Cerebellar cortex (tissue), 1 donor: ENCODE measurements at regions not wholly inside any gene's neighbourhood (a gene's known extent, or its start where the extent isn't known, plus 50 kb on each side); places are given as distances from the start of the nearest gene placed in this dataset.
"Not testable (repeated sequence)": the region's sequence is repeated elsewhere in the genome, so short reads cannot be mapped to it uniquely, and the experiment has no call there.

Experiments used
- DNase-seq: peaks from one replicate; pipeline ENCODE4 v3.0.0-alpha.2; 2015; ENCODE audit warnings: low spot score

- DNase-seq = peak; percentile 4
Measured at GRCh38 chr12:115898670-115899069, 378.8 kb downstream of the MED13L start.

- no peak for DNase-seq
Measured at GRCh38 chr12:115897729-115898128, 379.8 kb downstream of the MED13L start.

- no peak for DNase-seq
Measured at GRCh38 chr12:115895247-115895646, 382.2 kb downstream of the MED13L start.

GRCh38 chr12:115891556-115892164, 385.8 kb downstream of the MED13L start:
- no peak for DNase-seq

- no peak for DNase-seq
Measured at GRCh38 chr12:115886666-115887065, 390.8 kb downstream of the MED13L start.

- no peak for DNase-seq
Measured at GRCh38 chr12:115885040-115885690, 392.3 kb downstream of the MED13L start.

- no peak for DNase-seq
Measured at GRCh38 chr12:115882936-115883335, 394.6 kb downstream of the MED13L start.

- DNase-seq = no peak
Measured at GRCh38 chr12:115880238-115880637, 397.3 kb downstream of the MED13L start.

- no peak for DNase-seq
Measured at GRCh38 chr12:115879354-115879753, 398.1 kb downstream of the MED13L start.

GRCh38 chr12:115873451-115874082, 403.9 kb downstream of the MED13L start:
- DNase-seq = no peak

- no peak for DNase-seq
Measured at GRCh38 chr12:115872919-115873357, 404.6 kb downstream of the MED13L start.

GRCh38 chr12:115872212-115872611, 405.3 kb downstream of the MED13L start:
- no peak for DNase-seq

- DNase-seq = peak; percentile 10
Measured at GRCh38 chr12:115871714-115872113, 405.8 kb downstream of the MED13L start.

GRCh38 chr12:115870510-115870909, 407.0 kb downstream of the MED13L start:
- DNase-seq = no peak

GRCh38 chr12:115870021-115870420, 407.5 kb downstream of the MED13L start:
- no peak for DNase-seq

- DNase-seq = no peak
Measured at GRCh38 chr12:115869604-115870003, 407.9 kb downstream of the MED13L start.

- no peak for DNase-seq
Measured at GRCh38 chr12:115868624-115869023, 408.9 kb downstream of the MED13L start.

GRCh38 chr12:115867854-115868253, 409.6 kb downstream of the MED13L start:
- DNase-seq = no peak

- no peak for DNase-seq
Measured at GRCh38 chr12:115866909-115867525, 410.5 kb downstream of the MED13L start.

- not testable (repeated sequence) for DNase-seq
Measured at GRCh38 chr12:115866281-115866680, 411.2 kb downstream of the MED13L start.

GRCh38 chr12:115864396-115864795, 413.1 kb downstream of the MED13L start:
- DNase-seq = no peak

- DNase-seq = no peak
Measured at GRCh38 chr12:115860619-115861018, 416.9 kb downstream of the MED13L start.

- no peak for DNase-seq
Measured at GRCh38 chr12:115859231-115859630, 418.3 kb downstream of the MED13L start.
